OCI-LY3 (cell line): ENCODE measurements at regions not wholly inside any gene's neighbourhood (a gene's known extent, or its start where the extent isn't known, plus 50 kb on each side); places are given as distances from the start of the nearest gene placed in this dataset.

Source experiments
- EZH2phosphoT487 ChIP-seq: fragments of 200-600 bp; shearing (Covaris generic); IDR thresholded peaks from 2 replicates; pipeline ENCODE4 v1.6.1; 2018; ENCODE audit warnings: antibody characterized with exemption, mixed run types, low read depth
- TF ChIP-seq, protein P1 (sequence below): fragments of 200-600, 300-600 bp; sonication (generic); IDR thresholded peaks from 2 replicates; pipeline ENCODE4 v1.5.1; 2014; ENCODE audit warnings: antibody characterized with exemption, low read length, low read depth

DNA sequence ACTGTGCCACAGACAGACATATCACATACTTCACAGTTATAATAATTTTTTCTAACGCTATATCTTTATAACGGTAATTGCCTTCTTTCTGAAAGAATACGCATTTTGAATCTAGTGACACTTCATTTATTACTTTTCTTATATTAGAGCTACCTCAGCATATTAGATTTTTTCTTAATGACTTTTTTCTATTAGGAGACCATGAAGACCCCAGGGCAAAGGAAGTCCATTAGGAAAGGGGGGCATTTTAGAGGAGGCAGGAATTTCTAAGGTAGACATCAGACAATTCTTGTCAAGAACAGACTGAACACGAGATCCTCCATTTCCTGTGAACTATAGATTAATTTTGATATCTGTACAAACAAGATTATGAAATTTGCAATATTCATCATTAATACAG is 90.5 kb upstream of the NSMCE3 start:
- TF ChIP-seq, protein P1, sequence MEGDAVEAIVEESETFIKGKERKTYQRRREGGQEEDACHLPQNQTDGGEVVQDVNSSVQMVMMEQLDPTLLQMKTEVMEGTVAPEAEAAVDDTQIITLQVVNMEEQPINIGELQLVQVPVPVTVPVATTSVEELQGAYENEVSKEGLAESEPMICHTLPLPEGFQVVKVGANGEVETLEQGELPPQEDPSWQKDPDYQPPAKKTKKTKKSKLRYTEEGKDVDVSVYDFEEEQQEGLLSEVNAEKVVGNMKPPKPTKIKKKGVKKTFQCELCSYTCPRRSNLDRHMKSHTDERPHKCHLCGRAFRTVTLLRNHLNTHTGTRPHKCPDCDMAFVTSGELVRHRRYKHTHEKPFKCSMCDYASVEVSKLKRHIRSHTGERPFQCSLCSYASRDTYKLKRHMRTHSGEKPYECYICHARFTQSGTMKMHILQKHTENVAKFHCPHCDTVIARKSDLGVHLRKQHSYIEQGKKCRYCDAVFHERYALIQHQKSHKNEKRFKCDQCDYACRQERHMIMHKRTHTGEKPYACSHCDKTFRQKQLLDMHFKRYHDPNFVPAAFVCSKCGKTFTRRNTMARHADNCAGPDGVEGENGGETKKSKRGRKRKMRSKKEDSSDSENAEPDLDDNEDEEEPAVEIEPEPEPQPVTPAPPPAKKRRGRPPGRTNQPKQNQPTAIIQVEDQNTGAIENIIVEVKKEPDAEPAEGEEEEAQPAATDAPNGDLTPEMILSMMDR: no peak
- no peak for TF ChIP-seq EZH2phosphoT487
